GM19035 (cell line): ENCODE measurements at regions not wholly inside any gene's neighbourhood (a gene's known extent, or its start where the extent isn't known, plus 50 kb on each side); places are given as distances from the start of the nearest gene placed in this dataset.

ENCODE experiments used
- ATAC-seq: cut with Tn5 transposase; IDR thresholded peaks from one replicate; pipeline ENCODE4 v1.9.1; 2021; ENCODE audit not compliant: unreplicated experiment

DNA sequence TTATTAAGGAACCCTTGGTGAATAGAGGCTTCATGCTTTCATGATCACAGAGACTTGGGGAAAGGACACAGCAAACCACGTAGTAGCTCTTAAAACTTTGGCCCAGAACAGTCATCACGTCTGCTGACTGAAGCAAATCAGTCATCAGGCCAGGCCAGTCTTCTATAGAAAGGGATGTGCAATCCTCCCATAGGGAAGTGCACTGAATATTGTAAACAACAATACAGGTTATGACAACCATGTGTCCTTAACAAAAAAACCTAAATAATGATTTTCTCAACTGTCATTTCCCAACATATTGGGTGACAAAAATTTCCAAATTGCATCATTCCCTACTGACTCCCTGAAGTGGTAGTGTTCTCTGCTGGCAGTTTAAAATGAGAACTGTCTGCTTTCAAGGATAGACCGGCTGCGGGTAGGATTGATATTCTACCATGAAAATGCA lies 388.2 kb upstream of the CITED2 start:
- ATAC-seq: no peak

DNA sequence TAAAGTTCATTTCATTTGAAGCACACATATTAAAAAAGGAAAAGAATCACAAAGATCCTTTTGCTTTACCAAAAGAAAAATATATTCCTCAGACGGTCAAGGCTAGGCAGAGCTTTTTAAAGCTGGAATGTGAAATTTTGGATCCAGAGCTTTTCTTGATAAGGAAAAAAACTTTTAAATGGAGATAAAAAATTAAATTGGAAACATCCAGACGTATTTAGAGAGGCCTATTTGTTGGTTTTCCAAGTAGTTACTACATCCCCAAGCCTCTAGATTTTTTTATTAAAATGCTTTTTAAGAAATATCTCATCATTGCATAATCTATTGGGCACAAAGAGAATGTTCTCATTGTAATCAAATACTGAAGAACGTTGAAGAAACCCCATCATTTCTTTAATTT lies 385.7 kb upstream of the CITED2 start:
- ATAC-seq: no peak

DNA sequence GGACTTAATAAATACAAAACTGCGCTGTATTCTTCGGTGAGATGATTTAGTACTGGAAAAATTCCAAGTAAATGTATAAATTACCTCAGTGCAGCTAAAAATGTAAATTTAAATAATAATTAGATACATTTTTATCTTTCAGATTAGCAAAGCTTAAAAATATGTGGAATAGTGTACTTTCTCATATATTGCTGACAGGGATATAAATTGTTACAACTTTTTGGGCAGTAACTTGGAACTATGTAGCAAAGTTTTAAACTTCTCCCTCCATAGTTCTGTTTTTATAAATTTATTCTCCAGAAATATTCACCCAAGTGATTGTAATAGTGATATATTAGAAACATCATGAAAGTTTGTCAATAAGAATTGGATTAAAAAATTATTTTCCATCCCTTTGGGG lies 384.6 kb upstream of the CITED2 start:
- ATAC-seq: no peak

DNA sequence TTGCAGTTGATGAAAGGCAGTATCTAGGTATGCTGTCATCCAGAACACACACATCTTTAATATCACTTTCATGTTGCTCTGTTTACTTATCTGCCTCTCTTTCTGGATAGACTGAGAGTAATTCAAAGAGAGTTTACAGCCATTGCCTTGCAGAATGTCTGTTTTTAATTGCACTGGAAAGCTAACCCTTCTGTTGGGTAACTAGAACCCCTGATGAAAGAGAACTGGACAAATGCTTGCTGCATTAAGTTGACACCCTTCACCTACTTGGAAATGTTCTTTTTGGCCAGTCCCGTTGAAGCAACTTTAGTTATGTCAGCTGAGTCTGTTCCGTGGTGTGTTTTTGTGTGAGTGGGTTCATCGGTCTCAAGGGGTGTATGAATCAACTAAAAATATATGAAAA lies 383.8 kb upstream of the CITED2 start:
- ATAC-seq: no peak

DNA sequence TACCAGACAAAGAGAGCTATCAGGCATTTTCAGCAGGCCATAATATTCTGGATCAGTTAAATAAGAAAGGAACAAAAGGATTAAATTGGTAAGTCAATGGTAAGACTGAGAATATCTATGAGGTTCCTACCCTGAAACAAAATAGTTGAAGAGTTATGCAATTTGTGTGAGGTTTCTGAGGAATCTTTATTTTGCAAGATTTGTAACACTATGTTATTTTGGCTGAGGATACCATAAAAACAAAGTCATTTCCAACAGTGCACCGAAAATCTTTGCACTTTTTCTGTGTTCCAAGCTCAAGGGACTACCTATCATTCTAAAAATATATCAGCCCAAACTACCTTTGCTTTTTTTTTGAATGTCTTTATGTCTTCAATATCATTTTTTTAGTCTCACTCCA lies 383.3 kb upstream of the CITED2 start:
- no peak for ATAC-seq

DNA sequence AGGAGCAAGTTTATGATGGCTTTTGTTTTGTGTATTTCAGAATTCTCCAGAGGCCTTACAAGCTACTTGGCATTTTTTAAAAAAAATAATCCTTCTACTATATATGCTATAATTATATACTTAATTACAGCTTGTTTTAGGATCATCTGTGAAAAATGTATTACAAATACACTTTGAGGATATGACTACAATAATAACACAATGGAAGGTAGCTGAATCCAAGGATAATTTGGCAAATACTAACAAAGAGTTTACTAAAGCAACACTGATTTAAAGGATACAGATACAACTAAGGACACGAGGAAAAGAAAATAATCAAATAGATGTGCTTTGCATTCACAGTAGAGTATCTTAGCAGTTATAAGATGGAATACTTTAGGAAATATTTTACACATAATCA lies 381.9 kb upstream of the CITED2 start:
- ATAC-seq: no peak

DNA sequence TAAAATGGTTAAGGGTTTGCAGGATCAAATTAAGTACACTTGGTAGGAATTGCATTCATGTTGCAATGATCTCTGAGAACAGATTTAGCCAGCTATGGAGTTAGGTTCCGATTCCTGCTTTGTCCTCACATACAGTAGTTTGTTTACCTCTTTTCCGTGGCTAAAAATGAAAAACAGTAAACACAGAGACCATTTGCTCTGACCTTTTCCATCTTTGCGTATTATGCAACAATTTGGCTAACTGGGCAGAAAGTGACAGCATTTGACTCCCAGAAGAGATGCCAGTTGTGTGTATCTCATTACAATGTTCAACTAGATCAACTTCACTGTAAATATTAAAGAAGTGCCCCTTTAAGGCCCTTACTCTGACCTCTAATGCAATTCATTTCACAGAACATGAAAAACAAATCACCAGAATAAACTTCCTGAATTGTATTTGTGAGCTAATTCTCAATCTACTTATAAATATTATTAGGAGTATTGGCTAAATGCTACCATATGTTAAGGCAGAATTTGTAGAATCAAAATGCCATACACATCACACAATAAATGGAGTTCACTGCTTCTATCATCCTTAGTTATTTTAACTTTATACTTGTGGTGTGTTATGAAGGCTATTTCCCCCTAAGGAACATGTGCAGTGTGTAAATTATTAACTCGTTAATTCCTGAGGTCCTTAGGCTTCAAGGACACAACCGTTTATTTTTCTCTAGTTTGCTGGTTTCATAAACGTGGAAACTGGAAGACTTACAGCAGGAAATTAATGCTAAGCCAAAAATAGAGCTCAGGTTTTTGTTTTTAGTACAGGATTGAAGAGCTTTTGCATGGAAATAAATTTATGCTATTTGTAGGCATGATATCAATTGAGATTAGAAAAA lies 380.7 kb upstream of the CITED2 start:
- no peak for ATAC-seq

DNA sequence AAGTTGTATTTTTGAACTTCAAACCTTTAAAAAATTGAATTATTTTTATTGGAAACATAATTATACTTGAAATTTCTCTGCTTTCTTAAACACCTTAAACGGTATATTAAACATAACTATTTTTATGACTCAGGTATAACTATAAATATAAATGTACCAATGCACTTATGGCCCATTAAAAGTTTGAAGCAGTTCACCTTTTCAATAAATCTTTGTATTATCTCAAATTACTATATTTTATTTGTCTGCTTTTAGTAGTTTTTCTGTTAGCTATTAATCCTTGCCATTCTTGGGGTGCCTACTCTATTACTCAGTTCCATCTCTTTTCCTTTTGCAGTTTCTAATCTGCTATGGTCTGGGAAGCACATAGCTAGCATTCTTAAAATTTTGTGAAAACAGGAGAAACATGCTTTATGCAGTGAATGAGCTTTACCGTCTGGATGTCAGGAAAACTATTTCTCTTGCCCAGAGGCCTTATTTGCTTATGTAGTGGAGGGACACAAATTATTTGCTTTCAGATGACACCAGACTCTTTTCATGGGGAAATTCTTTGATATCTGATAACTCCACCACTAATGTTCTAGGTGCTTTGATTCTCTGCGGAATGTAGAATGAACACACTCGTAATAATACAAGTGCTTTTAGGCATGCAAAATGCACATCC lies 378.9 kb upstream of the CITED2 start:
- ATAC-seq: no peak

DNA sequence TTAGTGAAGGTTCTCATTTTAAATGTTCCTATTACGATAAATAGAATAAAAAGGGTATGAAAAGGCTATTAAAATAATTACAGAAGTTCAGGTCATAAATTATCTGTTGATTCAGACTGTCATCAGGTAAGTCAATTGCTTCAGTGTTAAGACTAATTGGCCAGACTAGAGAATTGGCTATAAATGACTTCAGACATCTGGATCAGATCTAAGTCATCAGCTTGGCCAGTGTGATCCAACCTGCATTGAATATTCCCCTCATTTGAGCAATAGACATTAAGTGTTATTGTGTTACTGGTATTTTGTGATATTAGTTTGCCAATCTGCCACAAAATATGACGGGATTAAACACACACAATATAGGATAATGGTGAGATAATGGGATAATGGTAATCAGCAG lies 377.6 kb upstream of the CITED2 start:
- no peak for ATAC-seq

DNA sequence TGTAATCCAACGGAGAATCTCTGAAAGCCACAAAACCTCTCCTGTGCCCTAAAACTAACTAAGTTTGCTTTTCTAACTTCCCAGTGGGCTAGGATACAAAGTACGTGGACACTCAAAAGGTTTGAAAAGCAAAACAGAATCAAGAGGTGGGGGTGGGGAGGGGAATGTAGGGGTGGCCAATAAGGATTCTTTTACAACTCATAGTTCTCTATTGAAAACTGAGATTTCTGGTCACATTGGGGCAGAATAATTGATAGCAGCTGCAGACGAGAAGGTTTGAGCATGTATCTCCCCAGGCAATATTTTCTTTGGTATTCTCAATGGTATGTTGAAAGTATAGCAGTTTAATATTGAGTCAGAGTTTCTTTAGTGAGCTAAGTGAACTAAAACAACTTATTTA lies 376.7 kb upstream of the CITED2 start:
- no peak for ATAC-seq

DNA sequence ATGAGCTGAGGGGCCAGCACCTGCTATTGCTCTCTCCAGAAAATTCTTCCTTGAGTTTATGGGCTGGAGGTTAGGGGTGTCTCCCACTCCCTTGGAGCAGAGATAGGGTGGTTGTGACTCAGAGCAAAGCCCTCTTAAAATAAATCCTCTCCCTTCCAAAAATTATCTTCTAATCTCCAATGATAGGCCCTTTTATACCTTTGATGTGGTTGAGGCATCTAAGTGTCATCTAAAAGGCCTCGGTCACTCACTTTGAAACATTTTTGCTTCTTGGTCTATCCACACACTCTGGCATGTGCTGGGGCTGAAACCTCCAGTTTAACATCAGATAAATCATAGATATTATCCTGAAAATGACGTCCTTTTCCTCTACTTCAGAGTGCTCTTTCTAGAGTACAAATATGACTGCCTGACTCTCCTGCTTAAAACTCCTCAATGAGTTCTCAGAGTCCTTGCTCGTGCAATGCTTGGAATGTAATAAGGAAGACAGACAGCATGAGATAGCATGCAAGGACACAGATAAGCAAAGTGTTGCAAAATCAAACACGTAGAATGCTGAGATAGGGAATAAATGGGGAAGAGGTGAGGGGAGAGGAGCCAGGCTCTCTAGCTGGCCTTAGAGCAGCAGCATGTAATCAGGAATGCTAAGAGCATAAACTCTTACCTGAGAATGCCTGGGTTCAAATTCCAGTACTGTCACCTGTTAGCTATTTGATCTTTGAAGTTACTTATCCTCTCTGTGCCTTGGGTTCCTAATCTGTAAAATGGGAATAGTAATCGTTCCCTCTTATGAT lies 374.1 kb upstream of the CITED2 start:
- ATAC-seq: no peak

DNA sequence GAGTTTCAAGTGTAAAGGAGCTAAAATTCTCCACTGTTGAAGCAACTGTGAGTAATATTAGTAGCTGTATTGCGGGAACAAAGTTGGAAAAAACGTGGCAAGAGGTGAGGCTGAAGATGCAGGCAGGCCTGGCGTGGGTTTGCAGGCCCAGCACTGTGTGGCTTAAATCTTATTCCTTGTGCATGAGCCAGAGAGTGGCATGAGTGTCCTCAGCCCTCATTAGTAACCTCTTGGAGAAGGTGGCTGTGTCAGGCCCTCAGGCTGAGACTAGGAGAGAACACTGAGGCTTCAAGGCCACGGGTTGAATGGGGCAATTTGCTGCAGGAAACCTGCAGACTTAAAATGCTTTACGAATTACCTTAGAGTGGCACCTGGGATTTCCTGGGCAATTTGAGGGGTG lies 372.7 kb upstream of the CITED2 start:
- ATAC-seq: no peak

DNA sequence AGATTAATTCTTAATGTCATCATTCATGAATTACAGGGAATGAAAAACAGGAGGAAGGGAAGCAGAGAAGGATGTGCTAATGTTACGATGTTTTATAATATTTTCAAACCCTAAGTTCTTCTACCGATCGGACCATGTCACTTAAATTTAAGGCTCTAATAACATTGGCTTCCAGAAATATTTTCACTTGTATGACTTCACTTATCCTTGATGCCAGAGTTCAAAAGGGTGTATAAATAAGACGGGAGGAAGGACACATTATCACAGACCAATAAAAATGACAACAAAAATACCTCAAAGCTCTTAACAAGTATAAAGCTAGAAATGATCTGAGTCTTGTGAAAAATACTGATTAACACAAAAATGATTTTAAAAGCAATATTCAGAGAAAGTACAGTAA lies 370.4 kb upstream of the CITED2 start:
- ATAC-seq: no peak

DNA sequence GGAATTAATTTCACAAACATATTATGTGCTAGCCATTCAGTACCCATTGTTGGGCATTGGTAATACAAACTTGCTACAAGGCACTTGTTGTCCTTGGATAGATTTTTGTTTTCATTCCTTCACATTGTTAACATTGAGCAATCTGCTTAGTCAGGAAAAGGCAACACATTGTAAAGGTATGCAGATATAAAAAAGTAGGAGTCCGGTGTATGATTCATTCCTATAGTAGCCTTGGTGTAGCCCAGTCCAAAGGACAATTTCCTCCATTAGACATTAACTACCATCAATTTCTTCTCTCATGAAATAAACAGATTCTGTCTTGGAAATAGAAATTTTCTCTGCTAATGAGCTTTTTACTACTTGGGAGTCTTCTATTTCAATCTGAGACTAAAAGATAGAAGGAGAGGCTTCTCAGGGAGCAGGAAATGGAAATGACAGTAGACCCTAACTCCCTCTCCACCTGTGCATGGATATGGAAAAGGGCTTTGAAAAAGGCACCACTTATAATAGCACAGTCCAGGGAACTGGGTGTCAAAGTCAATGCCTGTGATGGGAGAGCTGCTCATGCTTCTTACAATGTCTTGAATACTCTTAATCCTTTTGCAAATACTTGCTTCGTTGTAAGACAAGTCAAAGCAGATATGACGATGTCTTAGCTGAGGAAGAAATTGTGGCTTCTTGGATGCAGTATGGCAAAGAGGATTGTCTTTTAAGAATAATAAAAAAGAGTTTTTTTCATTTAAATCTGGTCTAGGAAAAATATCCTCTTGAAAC lies 369.4 kb upstream of the CITED2 start:
- no peak for ATAC-seq

DNA sequence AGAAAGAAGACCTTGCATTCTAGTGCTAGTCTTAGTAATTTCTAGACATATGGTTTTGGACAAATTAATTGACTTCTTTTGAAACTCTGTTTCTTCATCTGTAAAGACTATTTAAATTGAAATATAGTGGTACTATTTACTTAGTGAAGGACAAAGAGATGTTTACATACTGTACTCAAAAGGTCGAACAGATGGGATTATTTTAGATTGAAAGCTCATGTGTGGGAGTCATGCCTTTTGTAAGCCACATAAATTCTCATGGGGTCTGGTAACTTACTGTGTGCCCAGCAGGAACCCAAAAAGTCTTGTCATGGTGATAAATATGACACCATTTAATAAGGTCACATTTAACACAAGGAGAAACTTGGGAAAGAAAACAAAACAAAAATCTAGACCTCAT lies 368.2 kb upstream of the CITED2 start:
- no peak for ATAC-seq

DNA sequence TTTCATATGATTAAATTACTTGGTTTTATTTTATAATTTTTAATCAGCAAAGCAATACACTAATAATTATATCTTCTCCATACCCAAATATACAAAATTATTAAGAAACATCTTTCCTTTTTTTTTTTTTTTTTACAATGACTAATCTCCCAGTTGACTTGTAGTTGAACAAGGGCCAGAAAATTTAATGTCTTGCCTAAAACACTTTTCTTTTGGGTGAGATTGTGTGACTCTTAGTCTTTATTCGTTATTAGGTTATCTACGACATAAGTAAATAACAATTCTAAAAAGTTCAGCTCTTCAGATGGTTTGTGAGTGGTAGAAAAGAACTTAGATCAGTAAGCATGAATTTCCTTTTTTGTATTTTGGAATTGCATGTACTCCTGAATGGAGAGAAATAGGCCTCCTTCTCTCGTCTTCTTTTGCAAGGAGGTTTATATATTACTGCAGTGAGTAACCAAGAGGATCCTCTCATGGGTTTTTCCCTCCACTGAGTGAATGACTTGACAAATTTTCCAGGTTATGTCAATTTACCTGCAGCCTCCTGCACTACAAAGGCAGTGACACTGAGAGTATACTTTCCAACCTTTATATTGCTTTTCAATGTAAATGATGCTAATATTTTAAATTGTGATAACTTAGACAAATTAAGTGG lies 364.5 kb upstream of the CITED2 start:
- ATAC-seq: no peak

DNA sequence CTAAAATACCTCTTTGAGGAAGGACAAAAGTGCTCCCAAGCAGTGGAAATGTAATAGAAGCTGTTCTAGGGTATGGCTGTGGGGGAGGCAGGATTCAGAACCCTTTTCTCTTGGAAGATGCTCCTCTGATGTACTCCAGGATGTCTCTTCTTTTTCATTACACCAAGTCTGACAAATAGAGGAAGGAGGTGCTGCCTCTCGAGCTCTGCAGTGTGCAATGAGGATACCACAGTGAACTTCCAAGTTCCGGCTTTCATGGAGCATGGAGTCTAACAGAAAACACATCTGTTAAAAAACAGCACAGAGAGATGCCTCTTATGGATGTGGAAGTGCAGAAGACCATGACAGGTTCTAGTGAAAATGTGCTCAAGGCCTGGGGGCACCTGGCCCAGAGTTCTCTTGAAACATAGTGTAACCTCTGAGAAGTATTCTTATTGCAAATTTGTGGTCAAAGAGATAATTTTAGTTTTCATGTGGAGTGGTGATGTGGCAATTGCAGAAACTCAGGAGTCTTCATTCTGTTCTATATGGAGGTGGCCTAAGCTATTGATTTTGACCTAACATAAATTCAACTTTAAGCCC lies 362.0 kb upstream of the CITED2 start:
- ATAC-seq: no peak

DNA sequence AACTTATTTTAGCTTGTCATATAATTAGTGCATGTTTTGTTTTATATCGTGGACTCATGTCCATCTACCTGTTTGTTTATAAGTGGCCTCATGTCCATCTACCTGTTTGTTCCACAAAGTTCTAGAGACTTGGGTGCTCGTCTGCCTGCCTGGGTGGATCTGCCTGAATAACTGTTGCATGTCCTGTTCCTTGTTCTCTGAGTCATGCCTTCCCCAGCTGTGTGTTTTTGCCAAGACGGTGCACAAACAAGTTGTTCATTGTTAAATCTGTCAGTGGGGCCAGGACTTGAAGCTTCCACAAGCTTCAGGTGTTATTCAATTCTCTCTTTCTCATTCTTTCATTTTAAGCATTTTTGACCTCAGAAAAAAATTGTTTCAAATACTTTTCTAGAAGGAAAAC lies 358.0 kb upstream of the CITED2 start:
- no peak for ATAC-seq

DNA sequence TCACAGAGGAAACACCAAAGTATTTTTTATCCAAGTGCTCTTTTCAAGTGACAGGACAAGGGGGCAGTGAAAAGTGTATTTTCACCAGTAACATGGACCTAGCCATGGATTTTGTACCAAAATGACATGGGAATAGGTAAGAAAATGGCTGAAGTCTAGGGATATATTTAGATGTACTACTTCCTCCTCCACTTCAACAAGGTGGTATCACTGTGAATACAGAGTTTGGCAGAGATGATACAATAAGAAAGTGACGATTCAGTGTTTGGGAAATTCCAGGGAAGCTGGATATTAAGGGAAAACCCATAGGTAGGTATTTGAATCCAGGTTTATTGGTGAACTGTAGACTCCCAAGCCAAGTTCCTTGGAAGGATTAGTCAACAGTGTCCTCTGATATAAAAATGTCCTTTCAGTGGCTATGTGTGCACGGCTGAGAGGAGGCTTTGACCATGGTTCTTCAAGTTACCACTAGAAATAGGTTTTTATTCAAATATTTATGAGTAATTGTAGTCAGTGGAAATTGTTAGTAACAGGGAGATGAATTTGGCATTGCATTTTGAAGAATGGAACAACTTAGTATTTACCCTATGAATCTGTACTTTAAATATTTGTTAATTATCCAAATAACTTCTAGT lies 356.0 kb upstream of the CITED2 start:
- ATAC-seq: no peak
